Panc1 (cell line): ENCODE measurements at regions not wholly inside any gene's neighbourhood (a gene's known extent, or its start where the extent isn't known, plus 50 kb on each side); places are given as distances from the start of the nearest gene placed in this dataset.

Experiments
- ATAC-seq: fragments of 200-7000 bp; cut with Tn5 transposase; 2 replicates; pipeline ENCODE4 v1.9.1; 2020; ENCODE audit warnings: mild to moderate bottlenecking, moderate library complexity
- BruUV-seq: library from RNA; stranded (reverse); fragments of 400-500 nt; replicated peaks from 2 replicates; lab custom pipeline; 2021; lab: Mats Ljungman, UMichigan
- CTCF ChIA-PET: fragments of 300-600 bp; sonication (Branson Sonifier 250); formaldehyde crosslinking; loops from one replicate; lab custom pipeline; 2022; ENCODE audit warnings: antibody characterized with exemption; lab: Charles Lee
- POLR2A ChIA-PET: fragments of 300-600 bp; sonication (Branson Sonifier 250); formaldehyde crosslinking; loops from one replicate; lab custom pipeline; 2022; ENCODE audit warnings: antibody characterized with exemption; lab: Charles Lee
- DNase-seq: peaks from one replicate; pipeline ENCODE4 v3.0.0-alpha.2; 2010; ENCODE audit warnings: low read depth, low spot score
- H3K27ac ChIP-seq: 2 replicates; pipeline ENCODE4 v1.5.1; 2011; ENCODE audit warnings: mild to moderate bottlenecking, low read length, inconsistent platforms
- H3K27me3 ChIP-seq: fragments of 200-500 bp; sonication (Bioruptor generic); 2 replicates; pipeline ENCODE4 v1.6.0; 2014; ENCODE audit warnings: low read length, inconsistent platforms; ENCODE audit not compliant: control insufficient read depth, insufficient read depth
- H3K36me3 ChIP-seq: fragments of 200-500 bp; sonication (Bioruptor generic); 2 replicates; pipeline ENCODE4 v1.5.1; 2014; ENCODE audit warnings: inconsistent platforms, mild to moderate bottlenecking, low read length, moderate library complexity; ENCODE audit not compliant: control insufficient read depth, insufficient read depth
- H3K4me1 ChIP-seq: 2 replicates; pipeline ENCODE4 v1.5.1; 2011; ENCODE audit warnings: inconsistent platforms, mild to moderate bottlenecking, low read length, moderate library complexity; ENCODE audit not compliant: control insufficient read depth, insufficient read depth
- H3K4me3 ChIP-seq, 2 experiments: 2 replicates each; pipeline ENCODE4 v1.5.1; 2011 to 2012; ENCODE audit warnings: low read depth in 2 of 2, low read length in 2 of 2, mild to moderate bottlenecking in 2 of 2, inconsistent platforms in 1 of 2, moderate library complexity in 1 of 2
- H3K9me3 ChIP-seq: fragments of 200-500 bp; sonication (Bioruptor generic); 2 replicates; pipeline ENCODE4 v1.5.1; 2014; ENCODE audit warnings: low read depth, mild to moderate bottlenecking, inconsistent platforms, low read length, moderate library complexity; ENCODE audit not compliant: control insufficient read depth, insufficient read depth
- CTCF ChIP-seq: fragments of 450-650 bp; IDR thresholded peaks from 2 replicates; pipeline ENCODE4 v1.5.1; 2017; ENCODE audit warnings: mild to moderate bottlenecking
- POLR2AphosphoS5 ChIP-seq: IDR thresholded peaks from 2 replicates; pipeline ENCODE4 v1.6.1; 2012; ENCODE audit warnings: mild to moderate bottlenecking, low read depth, low read length, moderate library complexity
- REST ChIP-seq, 2 experiments: IDR thresholded peaks; 2 replicates each; pipeline ENCODE4 v1.6.1; 2011 to 2012; ENCODE audit warnings: low read depth in 2 of 2, control low read depth in 1 of 2, low read length in 1 of 2, mild to moderate bottlenecking in 1 of 2, moderate library complexity in 1 of 2; ENCODE audit not compliant: insufficient read depth in 1 of 2
- SIN3A ChIP-seq: IDR thresholded peaks from 2 replicates; pipeline ENCODE4 v1.6.1; 2012; ENCODE audit warnings: low read depth, mild to moderate bottlenecking, low read length, moderate library complexity, borderline replicate concordance; ENCODE audit not compliant: insufficient read depth
- TCF7L2 ChIP-seq: IDR thresholded peaks from 2 replicates; pipeline ENCODE4 v1.6.1; 2011; ENCODE audit warnings: mild to moderate bottlenecking, low read depth, low read length, inconsistent platforms
- in situ Hi-C: cut with HindIII; loops from 2 replicates; pipeline ENCODE4 v1.10.0; 2016; ENCODE audit warnings: low sequenced_read_pairs, low pct_unique_long_range_greater_than_20kb
- intact Hi-C: fragments of 100-400 bp; cut with micrococcal nuclease; formaldehyde crosslinking; loops from one replicate; pipeline ENCODE4 v1.10.0; 2022; ENCODE audit not compliant: unreplicated experiment

GRCh38 chr3:161822291-161822690, 325.7 kb downstream of the OTOL1 start:
- no peaks in the 10 kb centered on the region for H3K4me1 ChIP-seq
- intact Hi-C loops (no loop called here), in situ Hi-C loops (no loop called here)
- DNase-seq (no peak), ATAC-seq (no peak)
- no peaks in the 10 kb centered on the region for H3K9me3 ChIP-seq
- BruUV-seq, result no TSS peak
- H3K27ac ChIP-seq, result no peak overlapping the region
- CTCF ChIA-PET, result no interaction called here
- H3K36me3 ChIP-seq, result no peaks in the 10 kb centered on the region
- TF ChIP-seq SIN3A, result no peak
- no peak for TF ChIP-seq REST (IDR thresholded peaks at IDR 0.05; ENCODE audit: insufficient read depth in 1 of 2, low read depth in 2 of 2, low read length in 1 of 2)
- TF ChIP-seq TCF7L2, result no peak
- no peak for TF ChIP-seq POLR2AphosphoS5
- no peak for TF ChIP-seq CTCF
- H3K4me3 ChIP-seq, result no peak overlapping the region
- POLR2A ChIA-PET, result no interaction called here
- no peaks in the 10 kb centered on the region for H3K27me3 ChIP-seq

GRCh38 chr3:161823910-161824309, 327.3 kb downstream of the OTOL1 start:
- no peaks in the 10 kb centered on the region for H3K36me3 ChIP-seq
- in situ Hi-C loops (no loop called here), intact Hi-C loops (no loop called here)
- POLR2A ChIA-PET, result no interaction called here
- H3K27me3 ChIP-seq, result no peaks in the 10 kb centered on the region
- DNase-seq, result no peak
- no peak for ATAC-seq
- no peaks in the 10 kb centered on the region for H3K4me1 ChIP-seq
- H3K27ac ChIP-seq, result no peak overlapping the region
- BruUV-seq, result no TSS peak
- no peak overlapping the region for H3K4me3 ChIP-seq
- CTCF ChIA-PET, result no interaction called here
- TF ChIP-seq POLR2AphosphoS5 (no peak), REST (IDR thresholded peaks at IDR 0.05; ENCODE audit: insufficient read depth in 1 of 2, low read depth in 2 of 2, low read length in 1 of 2) (no peak), CTCF (no peak), SIN3A (no peak), TCF7L2 (no peak)
- H3K9me3 ChIP-seq, result no peaks in the 10 kb centered on the region
